ENCODE measurements at regions not wholly inside any gene's neighbourhood (a gene's known extent, or its start where the extent isn't known, plus 50 kb on each side); places are given as distances from the start of the nearest gene placed in this dataset.

DNA sequence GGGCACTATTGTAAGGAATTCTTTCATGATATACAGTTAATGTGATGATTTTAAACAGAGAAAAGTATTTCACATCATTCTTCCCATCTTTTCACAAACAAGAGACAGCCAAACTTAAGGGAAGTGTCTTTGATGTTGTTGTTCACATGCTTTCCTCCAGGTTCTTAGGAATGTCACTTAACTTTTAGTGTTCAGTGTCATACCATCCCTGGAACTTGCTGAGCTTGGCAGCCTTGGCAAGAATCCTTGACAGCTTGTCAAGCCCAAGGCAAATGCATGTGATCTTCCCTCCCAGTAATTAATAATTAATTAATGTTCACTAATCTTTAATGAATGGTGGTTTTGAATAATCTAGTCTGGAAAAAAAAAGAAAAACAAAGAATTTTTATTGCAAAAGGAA, 727.9 kb upstream of the PRR20A start:
- TF ChIP-seq, protein P1, sequence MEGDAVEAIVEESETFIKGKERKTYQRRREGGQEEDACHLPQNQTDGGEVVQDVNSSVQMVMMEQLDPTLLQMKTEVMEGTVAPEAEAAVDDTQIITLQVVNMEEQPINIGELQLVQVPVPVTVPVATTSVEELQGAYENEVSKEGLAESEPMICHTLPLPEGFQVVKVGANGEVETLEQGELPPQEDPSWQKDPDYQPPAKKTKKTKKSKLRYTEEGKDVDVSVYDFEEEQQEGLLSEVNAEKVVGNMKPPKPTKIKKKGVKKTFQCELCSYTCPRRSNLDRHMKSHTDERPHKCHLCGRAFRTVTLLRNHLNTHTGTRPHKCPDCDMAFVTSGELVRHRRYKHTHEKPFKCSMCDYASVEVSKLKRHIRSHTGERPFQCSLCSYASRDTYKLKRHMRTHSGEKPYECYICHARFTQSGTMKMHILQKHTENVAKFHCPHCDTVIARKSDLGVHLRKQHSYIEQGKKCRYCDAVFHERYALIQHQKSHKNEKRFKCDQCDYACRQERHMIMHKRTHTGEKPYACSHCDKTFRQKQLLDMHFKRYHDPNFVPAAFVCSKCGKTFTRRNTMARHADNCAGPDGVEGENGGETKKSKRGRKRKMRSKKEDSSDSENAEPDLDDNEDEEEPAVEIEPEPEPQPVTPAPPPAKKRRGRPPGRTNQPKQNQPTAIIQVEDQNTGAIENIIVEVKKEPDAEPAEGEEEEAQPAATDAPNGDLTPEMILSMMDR (IDR thresholded peaks at IDR 0.05), result no peak
- TF ChIP-seq, protein P2, sequence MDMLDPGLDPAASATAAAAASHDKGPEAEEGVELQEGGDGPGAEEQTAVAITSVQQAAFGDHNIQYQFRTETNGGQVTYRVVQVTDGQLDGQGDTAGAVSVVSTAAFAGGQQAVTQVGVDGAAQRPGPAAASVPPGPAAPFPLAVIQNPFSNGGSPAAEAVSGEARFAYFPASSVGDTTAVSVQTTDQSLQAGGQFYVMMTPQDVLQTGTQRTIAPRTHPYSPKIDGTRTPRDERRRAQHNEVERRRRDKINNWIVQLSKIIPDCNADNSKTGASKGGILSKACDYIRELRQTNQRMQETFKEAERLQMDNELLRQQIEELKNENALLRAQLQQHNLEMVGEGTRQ (CRISPR knock-in tag; IDR thresholded peaks at IDR 0.05), result no peak
- TF ChIP-seq, protein P3, sequence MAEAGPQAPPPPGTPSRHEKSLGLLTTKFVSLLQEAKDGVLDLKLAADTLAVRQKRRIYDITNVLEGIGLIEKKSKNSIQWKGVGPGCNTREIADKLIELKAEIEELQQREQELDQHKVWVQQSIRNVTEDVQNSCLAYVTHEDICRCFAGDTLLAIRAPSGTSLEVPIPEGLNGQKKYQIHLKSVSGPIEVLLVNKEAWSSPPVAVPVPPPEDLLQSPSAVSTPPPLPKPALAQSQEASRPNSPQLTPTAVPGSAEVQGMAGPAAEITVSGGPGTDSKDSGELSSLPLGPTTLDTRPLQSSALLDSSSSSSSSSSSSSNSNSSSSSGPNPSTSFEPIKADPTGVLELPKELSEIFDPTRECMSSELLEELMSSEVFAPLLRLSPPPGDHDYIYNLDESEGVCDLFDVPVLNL (CRISPR knock-in tag; IDR thresholded peaks at IDR 0.05; ENCODE audit: borderline replicate concordance, low read depth), result no peak
- TF ChIP-seq ZBTB21 (CRISPR knock-in tag; IDR thresholded peaks at IDR 0.05; ENCODE audit: borderline replicate concordance) (no peak), NFYB (CRISPR knock-in tag; conservative IDR thresholded peaks at IDR 0.05; ENCODE audit: low read depth) (no peak), SP1 (CRISPR knock-in tag; conservative IDR thresholded peaks at IDR 0.05) (no peak)
- TF ChIP-seq, protein P4, sequence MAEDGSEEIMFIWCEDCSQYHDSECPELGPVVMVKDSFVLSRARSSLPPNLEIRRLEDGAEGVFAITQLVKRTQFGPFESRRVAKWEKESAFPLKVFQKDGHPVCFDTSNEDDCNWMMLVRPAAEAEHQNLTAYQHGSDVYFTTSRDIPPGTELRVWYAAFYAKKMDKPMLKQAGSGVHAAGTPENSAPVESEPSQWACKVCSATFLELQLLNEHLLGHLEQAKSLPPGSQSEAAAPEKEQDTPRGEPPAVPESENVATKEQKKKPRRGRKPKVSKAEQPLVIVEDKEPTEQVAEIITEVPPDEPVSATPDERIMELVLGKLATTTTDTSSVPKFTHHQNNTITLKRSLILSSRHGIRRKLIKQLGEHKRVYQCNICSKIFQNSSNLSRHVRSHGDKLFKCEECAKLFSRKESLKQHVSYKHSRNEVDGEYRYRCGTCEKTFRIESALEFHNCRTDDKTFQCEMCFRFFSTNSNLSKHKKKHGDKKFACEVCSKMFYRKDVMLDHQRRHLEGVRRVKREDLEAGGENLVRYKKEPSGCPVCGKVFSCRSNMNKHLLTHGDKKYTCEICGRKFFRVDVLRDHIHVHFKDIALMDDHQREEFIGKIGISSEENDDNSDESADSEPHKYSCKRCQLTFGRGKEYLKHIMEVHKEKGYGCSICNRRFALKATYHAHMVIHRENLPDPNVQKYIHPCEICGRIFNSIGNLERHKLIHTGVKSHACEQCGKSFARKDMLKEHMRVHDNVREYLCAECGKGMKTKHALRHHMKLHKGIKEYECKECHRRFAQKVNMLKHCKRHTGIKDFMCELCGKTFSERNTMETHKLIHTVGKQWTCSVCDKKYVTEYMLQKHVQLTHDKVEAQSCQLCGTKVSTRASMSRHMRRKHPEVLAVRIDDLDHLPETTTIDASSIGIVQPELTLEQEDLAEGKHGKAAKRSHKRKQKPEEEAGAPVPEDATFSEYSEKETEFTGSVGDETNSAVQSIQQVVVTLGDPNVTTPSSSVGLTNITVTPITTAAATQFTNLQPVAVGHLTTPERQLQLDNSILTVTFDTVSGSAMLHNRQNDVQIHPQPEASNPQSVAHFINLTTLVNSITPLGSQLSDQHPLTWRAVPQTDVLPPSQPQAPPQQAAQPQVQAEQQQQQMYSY (CRISPR knock-in tag; IDR thresholded peaks at IDR 0.05), result no peak
- TF ChIP-seq, protein P5, sequence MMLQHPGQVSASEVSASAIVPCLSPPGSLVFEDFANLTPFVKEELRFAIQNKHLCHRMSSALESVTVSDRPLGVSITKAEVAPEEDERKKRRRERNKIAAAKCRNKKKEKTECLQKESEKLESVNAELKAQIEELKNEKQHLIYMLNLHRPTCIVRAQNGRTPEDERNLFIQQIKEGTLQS (CRISPR knock-in tag; conservative IDR thresholded peaks at IDR 0.05), result no peak
